ENCODE measurements at regions not wholly inside any gene's neighbourhood (a gene's known extent, or its start where the extent isn't known, plus 50 kb on each side); places are given as distances from the start of the nearest gene placed in this dataset.

DNA sequence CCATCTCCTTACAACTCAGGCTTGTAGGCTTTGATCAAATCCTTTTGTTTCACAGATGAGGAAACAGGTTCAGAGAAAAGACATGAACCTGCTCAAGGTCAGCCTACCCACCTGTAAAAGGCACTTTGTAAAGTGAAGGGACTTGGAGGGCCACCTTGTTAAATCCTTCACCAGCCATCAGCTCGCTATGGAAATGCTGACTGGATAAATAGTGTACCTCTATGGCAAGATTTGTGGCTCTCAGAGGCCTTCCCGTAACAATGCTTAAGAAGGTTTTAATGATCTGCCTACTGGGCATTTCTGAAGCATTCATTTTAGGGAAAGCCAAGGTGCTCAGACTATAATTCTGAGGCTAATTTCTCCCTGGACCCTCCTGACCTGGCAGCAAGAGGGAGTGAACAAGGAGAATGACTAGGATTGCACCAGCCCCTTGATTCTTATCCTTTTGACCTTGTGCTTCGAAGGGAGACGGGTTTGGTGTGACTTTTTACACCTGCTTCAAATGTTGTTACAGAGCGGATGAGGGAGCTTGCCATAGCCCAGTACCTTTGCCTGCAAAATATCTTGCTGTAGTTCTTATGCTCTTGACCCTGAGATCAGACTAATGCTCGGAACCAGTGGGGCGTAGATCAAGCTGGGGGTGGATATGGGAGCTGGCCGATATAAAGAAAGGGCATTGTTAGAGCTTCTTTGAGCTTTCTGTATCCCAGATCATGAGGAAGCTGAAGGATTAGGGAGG, 90.9 kb upstream of the CXCR4 start:
- no peak for TF ChIP-seq CTCF (IDR thresholded peaks at IDR 0.05; ENCODE audit: borderline replicate concordance, control extremely low read depth, extremely low read depth, insufficient read depth, missing control alignments)
- in situ Hi-C loops (cut with MboI; ENCODE audit: low sequenced_read_pairs, unreplicated experiment), result no loop called here
- DNase-seq (ENCODE audit: low spot score), result no peak

- in situ Hi-C loops (cut with MboI; ENCODE audit: low sequenced_read_pairs, unreplicated experiment), result no loop called here
- no peak for TF ChIP-seq CTCF (IDR thresholded peaks at IDR 0.05; ENCODE audit: borderline replicate concordance, control extremely low read depth, extremely low read depth, insufficient read depth, missing control alignments)
- no peak for DNase-seq (ENCODE audit: low spot score)
Measured at GRCh38 chr2:136207665-136208064, 89.7 kb upstream of the CXCR4 start.

GRCh38 chr2:136207030-136207623, 89.2 kb upstream of the CXCR4 start:
- in situ Hi-C loops (cut with MboI; ENCODE audit: low sequenced_read_pairs, unreplicated experiment), result no loop called here
- DNase-seq (ENCODE audit: low spot score), result no peak
- no peak for TF ChIP-seq CTCF (IDR thresholded peaks at IDR 0.05; ENCODE audit: borderline replicate concordance, control extremely low read depth, extremely low read depth, insufficient read depth, missing control alignments)

- no peak for TF ChIP-seq CTCF (IDR thresholded peaks at IDR 0.05; ENCODE audit: borderline replicate concordance, control extremely low read depth, extremely low read depth, insufficient read depth, missing control alignments)
- peak; percentile 33 for DNase-seq (ENCODE audit: low spot score)
- in situ Hi-C loops (cut with MboI; ENCODE audit: low sequenced_read_pairs, unreplicated experiment), result no loop called here
Measured at GRCh38 chr2:136206613-136207012, 88.7 kb upstream of the CXCR4 start.

- no peak for DNase-seq (ENCODE audit: low spot score)
- no peak for TF ChIP-seq CTCF (IDR thresholded peaks at IDR 0.05; ENCODE audit: borderline replicate concordance, control extremely low read depth, extremely low read depth, insufficient read depth, missing control alignments)
- in situ Hi-C loops (cut with MboI; ENCODE audit: low sequenced_read_pairs, unreplicated experiment), result no loop called here
Measured at GRCh38 chr2:136205615-136206014, 87.7 kb upstream of the CXCR4 start.

DNA sequence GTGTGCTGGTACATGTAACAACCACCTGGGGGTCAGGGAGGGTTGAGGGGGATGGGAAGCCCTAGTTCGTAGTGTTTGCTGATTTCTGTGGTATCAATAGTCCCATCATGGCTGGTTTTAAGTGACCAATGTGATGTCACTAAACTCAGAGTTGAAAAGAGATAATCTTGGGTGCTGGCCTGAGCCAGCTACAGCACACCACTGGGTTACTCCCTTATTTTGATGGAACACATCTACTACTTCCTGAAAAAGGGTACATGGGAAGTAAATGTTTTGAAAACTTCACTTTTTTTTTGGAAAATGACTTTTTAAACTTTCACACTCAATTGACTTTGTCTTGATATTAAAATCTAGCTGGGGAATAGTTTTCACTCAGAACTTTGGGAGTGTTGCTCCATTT, 87.0 kb upstream of the CXCR4 start:
- DNase-seq (ENCODE audit: low spot score), result no peak
- TF ChIP-seq CTCF (IDR thresholded peaks at IDR 0.05; ENCODE audit: borderline replicate concordance, control extremely low read depth, extremely low read depth, insufficient read depth, missing control alignments), result no peak
- in situ Hi-C loops (cut with MboI; ENCODE audit: low sequenced_read_pairs, unreplicated experiment), result no loop called here
